ENCODE measurements at regions not wholly inside any gene's neighbourhood (a gene's known extent, or its start where the extent isn't known, plus 50 kb on each side); places are given as distances from the start of the nearest gene placed in this dataset.
"Not testable (repeated sequence)": the region's sequence is repeated elsewhere in the genome, so short reads cannot be mapped to it uniquely, and the experiment has no call there.

DNA sequence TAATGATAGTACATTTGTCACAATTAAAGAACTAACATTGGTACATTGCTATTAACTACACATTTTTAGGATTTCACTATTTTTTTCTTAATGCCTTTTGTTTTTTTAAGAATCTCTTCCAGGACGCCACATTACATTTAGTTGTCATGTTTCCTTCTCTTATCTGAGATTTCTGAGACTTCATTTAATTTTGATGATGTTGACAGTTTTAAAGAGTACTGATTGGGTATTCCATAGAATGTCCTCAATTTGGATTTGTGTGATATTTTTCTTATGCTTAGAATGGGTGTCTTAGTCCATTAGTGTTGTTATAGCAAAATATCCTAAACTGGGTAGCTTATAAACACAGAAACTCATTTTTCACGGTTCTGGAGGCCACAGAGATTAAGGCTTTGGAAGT lies 1095.5 kb upstream of the LCORL start:
- no peak for DNase-seq

DNA sequence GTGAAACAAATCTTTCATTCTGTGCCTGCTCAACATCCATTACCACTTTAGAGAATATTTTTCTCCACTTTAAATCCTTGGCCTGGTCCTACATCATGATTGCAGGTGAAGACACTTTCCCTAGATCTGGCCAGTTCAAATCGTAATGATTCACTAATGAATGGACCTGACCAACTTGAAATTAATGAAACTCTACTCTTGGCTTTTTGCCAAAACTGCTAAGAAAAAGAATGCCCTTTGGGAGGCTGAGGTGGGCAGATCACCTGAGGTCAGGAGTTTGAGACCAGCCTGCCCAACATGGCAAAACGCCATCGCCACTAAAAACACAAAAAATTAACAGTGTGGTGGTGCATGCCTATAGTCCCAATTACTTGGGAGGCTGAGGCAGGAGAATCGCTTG lies 1082.6 kb upstream of the LCORL start:
- DNase-seq = no peak

GRCh38 chr4:19095491-19096046 lies 1074.0 kb upstream of the LCORL start:
- DNase-seq = no peak

- DNase-seq = no peak
Measured at GRCh38 chr4:19093951-19094350, 1072.4 kb upstream of the LCORL start.

DNA sequence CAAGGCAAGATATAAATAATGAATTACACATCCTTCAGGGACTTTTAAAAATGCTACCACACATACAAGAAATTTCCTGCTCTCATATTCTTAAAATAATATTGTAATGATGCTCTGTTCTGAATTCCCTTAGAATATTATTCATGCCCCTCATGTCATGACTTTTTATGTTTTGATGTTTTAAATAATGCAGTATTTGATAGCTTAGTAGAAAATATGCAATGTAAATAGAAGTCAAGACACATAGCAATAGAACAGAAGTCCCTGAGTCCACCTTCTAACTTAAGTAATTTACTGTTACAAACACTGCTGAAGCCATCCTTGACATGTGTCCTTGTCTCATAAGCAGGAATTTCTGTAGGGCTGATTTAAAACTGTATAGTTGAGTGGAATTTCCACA lies 1071.2 kb upstream of the LCORL start:
- no peak for DNase-seq

GRCh38 chr4:19074036-19074435 lies 1052.5 kb upstream of the LCORL start:
- no peak for DNase-seq

DNA sequence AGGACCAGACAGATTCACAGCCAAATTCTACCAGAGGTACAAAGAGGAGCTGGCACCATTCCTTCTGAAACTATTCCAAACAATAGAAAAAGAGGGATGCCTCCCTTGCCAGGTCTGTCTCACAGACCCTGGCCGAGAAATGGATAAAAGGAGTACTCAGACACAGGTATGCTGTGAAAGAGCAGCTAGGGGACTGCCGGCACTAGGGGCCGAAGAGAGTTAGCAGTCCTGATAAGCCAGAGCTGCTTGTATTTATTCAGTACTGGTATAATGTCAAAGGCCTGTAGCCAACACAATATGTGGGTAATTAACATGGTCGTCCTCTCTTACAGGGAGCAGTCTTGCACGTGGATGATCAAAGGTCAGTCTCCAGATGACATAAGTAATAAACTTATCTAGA lies 1042.1 kb upstream of the LCORL start:
- DNase-seq = no peak

GRCh38 chr4:19054916-19055315 lies 1033.4 kb upstream of the LCORL start:
- DNase-seq = no peak

- no peak for DNase-seq
Measured at GRCh38 chr4:19051831-19052230, 1030.3 kb upstream of the LCORL start.

DNA sequence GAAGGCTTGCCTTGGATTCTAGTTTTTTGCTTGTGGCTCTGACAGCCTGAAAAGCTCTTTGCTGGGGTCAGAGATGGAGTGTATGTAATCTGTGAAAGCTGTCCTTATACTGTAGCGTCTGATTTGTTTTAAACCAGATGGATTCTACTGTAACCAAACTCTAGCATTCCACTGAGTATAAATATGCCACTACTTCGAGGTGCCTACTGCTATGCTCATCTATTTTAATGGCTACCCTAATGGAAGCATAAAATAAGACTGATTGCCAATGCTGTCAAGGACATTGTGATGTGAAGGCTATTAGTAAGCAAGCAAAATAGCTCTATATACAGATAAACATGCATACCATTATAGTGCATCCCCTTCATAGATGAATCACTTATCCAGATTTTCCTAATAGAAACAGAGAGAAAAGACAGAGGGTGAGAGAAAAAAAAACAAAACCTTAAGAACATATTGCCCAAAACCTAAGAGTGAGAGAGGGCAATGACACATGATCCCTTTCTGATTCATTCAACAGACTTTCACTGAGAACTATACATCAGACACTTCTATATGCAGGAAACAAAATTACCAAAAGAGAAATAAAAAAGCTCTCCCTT lies 1025.8 kb upstream of the LCORL start:
- DNase-seq = no peak

- no peak for DNase-seq
Measured at GRCh38 chr4:19039816-19040215, 1018.3 kb upstream of the LCORL start.

GRCh38 chr4:19038231-19038630 lies 1016.7 kb upstream of the LCORL start:
- no peak for DNase-seq

GRCh38 chr4:19033816-19034733 lies 1012.5 kb upstream of the LCORL start:
- no peak for DNase-seq

GRCh38 chr4:19030536-19030935 lies 1009.0 kb upstream of the LCORL start:
- DNase-seq = no peak

- DNase-seq = no peak
Measured at GRCh38 chr4:19030048-19030447, 1008.5 kb upstream of the LCORL start.

DNA sequence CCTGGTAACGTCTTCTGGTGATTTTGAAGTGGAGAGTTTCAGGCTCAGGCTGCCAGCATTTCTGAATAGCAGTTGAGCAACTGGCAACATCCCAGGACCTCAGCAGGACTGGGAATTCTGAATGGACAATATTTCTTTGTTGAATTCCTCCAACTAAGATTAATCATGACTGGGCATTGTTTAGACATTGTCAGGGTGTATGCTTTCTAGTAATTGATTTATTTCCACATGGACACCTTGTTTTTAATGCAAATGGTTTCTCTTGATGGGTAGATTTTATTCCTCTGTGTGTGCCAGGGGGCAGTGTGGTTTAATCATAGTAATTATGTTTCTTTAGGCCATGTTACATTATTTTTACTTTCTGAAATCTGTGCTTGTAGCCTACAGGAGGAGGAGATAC lies 1004.7 kb upstream of the LCORL start:
- no peak for DNase-seq

GRCh38 chr4:19025031-19025430 lies 1003.5 kb upstream of the LCORL start:
- DNase-seq = no peak

DNA sequence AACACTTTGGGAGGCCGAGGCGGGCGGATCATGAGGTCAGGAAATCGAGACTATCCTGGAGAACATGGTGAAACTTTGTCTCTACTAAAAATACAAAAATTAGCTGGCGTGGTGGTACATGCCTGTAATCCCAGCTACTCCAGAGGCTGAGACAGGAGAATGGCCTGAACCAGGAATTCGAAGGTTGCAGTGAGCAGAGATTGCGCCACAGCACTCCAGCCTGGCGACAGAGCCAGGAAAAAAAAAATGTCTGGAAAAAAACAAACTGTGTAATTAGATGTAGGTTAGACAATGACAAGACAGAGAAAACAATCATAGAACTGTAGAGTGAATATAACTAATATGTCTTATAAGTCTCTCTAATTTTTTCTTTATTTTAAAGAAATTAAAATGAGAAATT lies 1002.5 kb upstream of the LCORL start:
- DNase-seq = no peak

DNA sequence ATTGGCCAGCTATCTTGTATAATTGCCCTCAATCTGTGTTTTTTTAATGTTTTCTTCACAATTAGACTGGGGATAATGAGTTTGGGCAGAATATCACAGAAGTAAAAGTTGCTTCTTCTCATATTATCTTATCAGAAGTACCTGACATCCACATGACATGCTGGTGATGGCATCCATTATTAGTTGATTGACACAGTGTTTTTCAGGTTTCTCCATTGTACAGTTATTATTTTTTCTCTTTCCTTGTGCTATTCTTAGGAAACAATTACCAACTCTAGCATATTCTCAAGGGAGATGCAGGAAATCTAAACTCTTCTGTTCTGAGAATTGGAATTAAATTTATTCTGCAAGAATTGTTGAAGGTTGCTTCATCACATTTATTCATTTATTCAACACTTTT lies 1000.1 kb upstream of the LCORL start:
- no peak for DNase-seq

DNA sequence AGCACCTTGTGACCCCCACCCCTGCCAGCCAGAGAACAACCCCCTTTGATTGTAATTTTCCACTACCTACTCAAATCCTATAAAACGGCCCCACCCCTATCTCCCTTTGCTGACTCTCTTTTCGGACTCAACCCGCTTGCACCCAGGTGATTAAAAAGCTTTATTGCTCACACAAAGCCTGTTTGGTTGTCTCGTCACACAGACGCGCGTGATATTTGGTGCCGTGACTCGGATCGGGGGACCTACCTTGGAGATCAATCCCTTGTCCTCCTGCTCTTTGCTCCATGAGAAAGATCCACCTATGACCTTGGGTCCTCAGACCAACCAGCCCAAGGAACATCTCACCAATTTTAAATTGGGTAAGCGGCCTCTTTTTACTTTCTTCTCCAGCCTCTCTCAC lies 995.0 kb upstream of the LCORL start:
- DNase-seq = not testable (repeated sequence)

DNA sequence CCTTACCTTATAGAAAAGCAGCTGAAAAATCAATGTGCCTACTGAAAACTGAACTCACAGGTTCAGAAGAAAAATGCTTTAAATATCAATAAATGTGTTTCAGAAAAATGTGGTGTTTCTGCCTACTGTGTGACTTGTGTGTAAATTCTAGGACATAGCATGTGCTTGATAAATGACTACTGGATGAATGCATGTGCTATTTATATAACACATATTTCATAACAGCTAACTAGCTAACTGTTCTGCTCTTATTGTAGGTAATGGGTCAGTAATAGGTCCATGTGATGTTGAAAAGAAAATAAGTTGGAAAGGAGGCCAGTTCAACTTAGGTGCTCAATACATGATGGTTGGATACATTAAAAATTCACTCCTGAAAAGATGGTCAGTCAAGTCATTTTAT lies 993.0 kb upstream of the LCORL start:
- DNase-seq = no peak

DNA sequence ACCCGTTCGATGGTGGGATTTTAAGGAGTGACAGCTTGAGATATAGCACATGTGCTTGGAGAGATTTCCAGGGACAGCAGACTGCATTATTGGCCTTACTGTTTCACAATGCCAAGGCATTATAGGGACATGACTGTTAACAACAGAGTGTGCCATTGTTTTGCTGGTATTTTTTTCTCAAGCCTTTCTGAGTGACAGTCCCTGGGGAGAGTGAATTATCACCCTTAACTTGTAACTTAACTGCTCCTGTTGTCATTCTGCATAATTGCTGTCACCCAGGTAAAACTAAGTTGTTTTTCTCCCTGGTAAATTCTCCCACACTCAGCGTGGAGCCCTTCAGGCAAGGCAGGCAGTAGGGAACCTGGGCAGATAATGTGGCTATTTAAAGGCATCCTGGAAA lies 989.2 kb upstream of the LCORL start:
- no peak for DNase-seq

DNA sequence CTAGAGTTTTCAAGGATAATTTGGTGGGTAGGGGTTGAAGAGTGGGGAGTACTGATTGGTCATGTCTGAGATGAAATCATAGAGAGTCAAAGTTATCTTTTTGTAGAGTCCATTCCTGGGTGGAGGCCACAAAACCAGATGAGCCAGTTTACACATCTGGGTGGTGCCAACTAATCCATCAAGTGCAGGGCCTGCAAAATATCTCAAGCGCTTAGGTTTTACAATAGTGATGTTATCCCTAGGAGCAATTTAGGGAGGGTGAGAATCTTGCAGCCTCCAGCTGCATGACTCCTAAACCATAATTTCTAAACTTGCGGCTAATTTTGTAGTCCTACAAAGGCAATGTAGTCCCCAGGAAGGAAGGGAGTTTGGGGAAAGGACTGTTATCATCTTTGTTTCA lies 988.3 kb upstream of the LCORL start:
- no peak for DNase-seq

DNA sequence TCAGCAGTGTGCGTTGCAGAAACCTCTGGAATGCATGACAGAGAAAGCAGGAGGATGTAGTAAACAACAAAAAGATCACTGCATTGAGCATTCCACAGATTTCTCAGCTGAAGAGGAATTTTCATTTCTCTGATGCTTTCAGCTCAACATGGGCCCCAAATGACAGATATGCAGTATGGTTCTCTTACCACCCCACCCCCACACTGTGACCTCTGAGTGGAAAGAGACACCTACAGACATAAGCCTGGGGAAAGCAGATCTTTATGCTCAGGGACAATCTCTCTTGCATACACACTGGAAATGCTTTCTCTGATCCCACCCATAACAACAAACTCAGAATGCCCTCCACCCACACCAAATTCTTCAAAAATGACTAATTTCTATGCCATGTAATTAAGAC lies 983.7 kb upstream of the LCORL start:
- DNase-seq = no peak

Data from CD4-positive, alpha-beta T cell treated with Interleukin-17A for 4 hours (primary cell).